Stimulated activated naive B cell treated with anti-CD40 and anti-IgM and Interleukin-4, amounts not matched to agents 10 μg/mL and 1 μg/mL and 100 μg/mL, for 72 hours (primary cell): ENCODE measurements at regions not wholly inside any gene's neighbourhood (a gene's known extent, or its start where the extent isn't known, plus 50 kb on each side); places are given as distances from the start of the nearest gene placed in this dataset.

Source experiments
- ATAC-seq, 2 donors: fragments of 150-1000 bp; cut with Tn5 transposase; replicated peaks; 2 replicates each; pipeline ENCODE4 v1.10.0; 2021; ENCODE audit warnings: moderate library complexity in 1 of 2
- DNase-seq: peaks from one replicate; pipeline ENCODE4 v3.0.0; 2021
- H3K27ac Mint-ChIP-seq: one replicate; pipeline ENCODE4 v1.8.0; 2022; ENCODE audit warnings: mild to moderate bottlenecking, mixed read lengths
- H3K27me3 Mint-ChIP-seq, 2 donors: one replicate each; pipeline ENCODE4 v1.8.0; 2022; ENCODE audit warnings: mixed read lengths in 2 of 2
- H3K36me3 Mint-ChIP-seq, 2 donors: one replicate each; pipeline ENCODE4 v1.8.0; 2022; ENCODE audit warnings: mixed read lengths in 2 of 2, mild to moderate bottlenecking in 1 of 2
- H3K4me1 Mint-ChIP-seq, 2 donors: one replicate each; pipeline ENCODE4 v1.8.0; 2022; ENCODE audit warnings: mixed read lengths in 2 of 2, mild to moderate bottlenecking in 1 of 2
- H3K4me3 Mint-ChIP-seq, 2 donors: one replicate each; pipeline ENCODE4 v1.8.0; 2022; ENCODE audit warnings: mild to moderate bottlenecking in 2 of 2, mixed read lengths in 2 of 2, moderate library complexity in 1 of 2
- H3K9me3 Mint-ChIP-seq, 2 donors: one replicate each; pipeline ENCODE4 v1.8.0; 2022; ENCODE audit warnings: mixed read lengths in 2 of 2, mild to moderate bottlenecking in 1 of 2

GRCh38 chr17:77437017-77437416 lies 296.2 kb downstream of the SEC14L1 start:
- ATAC-seq (no peak), DNase-seq (no peak)
- no peaks in the 10 kb centered on the region for H3K27me3 Mint-ChIP-seq
- peaks cover 73 to 99% of the 10 kb centered on the region in 2 donors for H3K4me1 Mint-ChIP-seq
- peak overlapping the region; percentile 59 for H3K27ac Mint-ChIP-seq
- H3K4me3 Mint-ChIP-seq = peak overlapping the region; percentile 56
- no peaks in the 10 kb centered on the region for H3K9me3 Mint-ChIP-seq
- peaks cover 0 to 7% of the 10 kb centered on the region in 2 donors for H3K36me3 Mint-ChIP-seq

DNA sequence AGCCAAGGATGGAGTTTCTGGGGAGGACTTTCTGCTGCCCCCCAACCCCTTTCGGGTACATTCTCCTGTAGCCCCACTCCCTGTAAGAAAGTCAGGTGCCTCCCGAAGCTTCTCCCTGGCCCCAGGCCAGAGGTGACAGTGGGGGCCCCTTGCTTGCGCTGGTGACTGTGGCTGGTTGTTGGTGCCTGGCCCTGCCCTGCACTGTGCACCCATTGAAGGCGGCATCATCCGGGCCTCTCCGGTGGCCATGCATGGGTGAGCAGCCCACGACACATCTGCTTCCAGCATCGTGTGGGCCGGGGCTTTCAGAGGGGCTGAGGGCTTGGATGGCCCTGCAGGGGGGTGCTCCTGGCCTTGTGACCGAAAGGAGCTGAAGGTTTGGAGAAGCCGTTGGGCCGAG lies 297.0 kb downstream of the SEC14L1 start:
- Mint-ChIP-seq H3K27me3 (no peaks in the 10 kb centered on the region), H3K4me1 (peaks cover 70 to 99% of the 10 kb centered on the region in 2 donors), H3K36me3 (peaks cover 0 to 5% of the 10 kb centered on the region in 2 donors), H3K27ac (peak overlapping the region; percentile 91), H3K9me3 (no peaks in the 10 kb centered on the region), H3K4me3 (peak overlapping the region; percentile 48 to 56)
- no peak for DNase-seq
- ATAC-seq = no peak

- no peak for ATAC-seq
- no peak for DNase-seq
- peak overlapping the region; percentile 96 for H3K27ac Mint-ChIP-seq
- H3K27me3 Mint-ChIP-seq = no peaks in the 10 kb centered on the region
- H3K36me3 Mint-ChIP-seq = peaks cover 0 to 9% of the 10 kb centered on the region in 2 donors
- no peaks in the 10 kb centered on the region for H3K9me3 Mint-ChIP-seq
- H3K4me1 Mint-ChIP-seq = peaks cover 75 to 99% of the 10 kb centered on the region in 2 donors
- H3K4me3 Mint-ChIP-seq = peak overlapping the region; percentile 54 to 64
These were observed 297.7 kb downstream of the SEC14L1 start for GRCh38 chr17:77438241-77439188.

- Mint-ChIP-seq H3K9me3 (no peaks in the 10 kb centered on the region), H3K4me3 (peak overlapping the region; percentile 54 to 64), H3K4me1 (peaks cover 77 to 99% of the 10 kb centered on the region in 2 donors), H3K27ac (peak overlapping the region; percentile 96), H3K27me3 (no peaks in the 10 kb centered on the region), H3K36me3 (peaks cover 0 to 11% of the 10 kb centered on the region in 2 donors)
- DNase-seq (no peak), ATAC-seq (no peak)
These were observed 298.6 kb downstream of the SEC14L1 start for GRCh38 chr17:77439189-77440018.

DNA sequence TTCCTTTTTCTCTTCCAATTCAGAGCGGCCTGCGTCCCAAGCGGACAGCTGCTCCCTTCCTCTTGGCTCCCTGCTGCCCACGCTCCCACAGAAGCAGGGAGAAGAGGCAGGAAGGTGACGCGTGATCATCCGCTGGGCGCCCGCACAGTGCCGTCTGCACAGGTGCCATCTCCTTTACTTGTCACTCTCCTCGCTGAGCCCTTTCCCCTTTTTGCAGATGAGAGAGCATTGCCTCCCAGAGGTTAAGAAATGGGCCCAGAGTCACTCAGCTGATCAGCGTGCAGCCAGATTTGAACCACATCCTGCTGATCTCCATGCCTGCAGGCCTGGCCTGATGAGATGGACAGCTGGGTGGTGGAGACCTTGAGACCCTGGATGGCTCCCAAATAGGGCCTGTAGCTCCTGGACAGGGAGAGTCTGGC lies 299.8 kb downstream of the SEC14L1 start:
- H3K4me3 Mint-ChIP-seq = peak overlapping the region; percentile 47 to 70
- H3K27ac Mint-ChIP-seq = peak overlapping the region; percentile 96
- H3K27me3 Mint-ChIP-seq = no peaks in the 10 kb centered on the region
- no peaks in the 10 kb centered on the region for H3K9me3 Mint-ChIP-seq
- peaks cover 76 to 99% of the 10 kb centered on the region in 2 donors for H3K4me1 Mint-ChIP-seq
- peaks cover 0 to 11% of the 10 kb centered on the region in 2 donors for H3K36me3 Mint-ChIP-seq
- ATAC-seq (peak; percentile 11 to 22), DNase-seq (no peak)

DNA sequence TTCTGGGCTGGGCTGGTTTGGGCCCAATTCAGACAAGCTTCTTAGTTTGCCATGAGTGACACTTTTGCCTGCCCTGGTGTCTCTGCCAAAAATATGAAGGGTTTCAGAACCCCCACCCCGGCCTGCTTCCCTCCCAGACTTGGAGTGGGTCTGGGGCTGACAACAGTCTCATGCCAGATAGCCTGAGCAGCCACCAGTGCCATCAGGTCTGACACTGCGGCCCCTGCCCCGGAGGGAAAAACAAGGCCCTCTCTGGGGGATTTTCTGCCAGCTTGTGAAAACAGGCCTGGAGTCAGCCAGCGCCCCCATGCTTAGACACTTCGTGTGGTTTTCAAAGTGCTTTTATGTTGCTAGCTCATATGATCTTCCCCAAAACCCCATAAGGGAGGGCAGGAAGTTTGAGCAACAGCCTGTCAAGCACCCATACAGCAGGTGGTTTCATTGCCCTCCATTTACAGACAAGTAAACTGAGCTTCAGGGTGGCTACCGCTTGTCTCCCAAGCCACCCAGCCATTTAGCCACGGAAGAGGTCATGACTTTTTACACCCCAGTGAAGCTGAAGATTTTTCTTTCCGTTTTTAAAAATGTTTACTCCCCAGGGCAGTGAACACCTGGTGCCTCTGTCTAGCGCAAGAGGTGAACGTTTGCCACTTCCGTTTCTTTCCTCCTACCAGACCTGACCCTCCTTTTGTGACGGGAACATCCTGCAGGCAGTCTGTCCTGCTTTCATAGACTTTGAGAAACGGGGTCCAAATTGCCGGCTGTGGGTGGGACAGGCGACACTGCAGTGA lies 300.6 kb downstream of the SEC14L1 start:
- Mint-ChIP-seq H3K36me3 (peaks cover 0 to 11% of the 10 kb centered on the region in 2 donors), H3K9me3 (no peaks in the 10 kb centered on the region), H3K27ac (peak overlapping the region; percentile 96), H3K27me3 (no peaks in the 10 kb centered on the region), H3K4me1 (peaks cover 78 to 99% of the 10 kb centered on the region in 2 donors), H3K4me3 (peak overlapping the region; percentile 47 to 70)
- peak; percentile 89 for DNase-seq
- peak; percentile 69 to 70 for ATAC-seq

DNA sequence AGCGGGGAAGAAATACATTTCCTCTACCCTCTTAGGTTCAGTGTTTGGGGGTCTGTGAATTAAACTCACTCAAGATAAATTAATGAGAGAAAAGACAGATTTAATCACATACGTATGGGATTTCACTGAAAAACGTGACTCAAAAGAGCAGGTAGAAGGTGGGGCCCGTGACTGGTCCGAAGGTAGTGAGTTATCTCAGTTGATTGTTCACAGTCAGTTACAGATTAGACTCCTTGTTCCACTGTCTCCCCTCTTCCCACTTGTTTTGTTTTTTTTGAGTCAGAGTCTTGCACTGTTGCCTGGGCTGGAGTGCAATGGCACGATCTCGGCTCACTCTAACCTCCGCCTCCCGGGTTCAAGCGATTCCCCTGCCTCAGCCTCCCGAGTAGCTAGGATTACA lies 301.2 kb downstream of the SEC14L1 start:
- DNase-seq (no peak), ATAC-seq (peak in 1 of 2 donors; percentile 11)
- H3K27ac Mint-ChIP-seq = peak overlapping the region; percentile 96
- H3K4me1 Mint-ChIP-seq = peaks cover 77 to 99% of the 10 kb centered on the region in 2 donors
- peaks cover 0 to 11% of the 10 kb centered on the region in 2 donors for H3K36me3 Mint-ChIP-seq
- peak overlapping the region; percentile 47 to 70 for H3K4me3 Mint-ChIP-seq
- no peaks in the 10 kb centered on the region for H3K27me3 Mint-ChIP-seq
- no peaks in the 10 kb centered on the region for H3K9me3 Mint-ChIP-seq

GRCh38 chr17:77442976-77443747 lies 302.4 kb downstream of the SEC14L1 start:
- ATAC-seq (no peak), DNase-seq (no peak)
- Mint-ChIP-seq H3K27ac (peak overlapping the region; percentile 96), H3K4me3 (peak overlapping the region; percentile 10 to 39), H3K4me1 (peaks cover 71 to 99% of the 10 kb centered on the region in 2 donors), H3K27me3 (no peaks in the 10 kb centered on the region), H3K9me3 (no peaks in the 10 kb centered on the region), H3K36me3 (peaks cover 2 to 14% of the 10 kb centered on the region in 2 donors)

- H3K4me3 Mint-ChIP-seq = peak overlapping the region; percentile 39 to 72
- peaks cover 5 to 14% of the 10 kb centered on the region in 2 donors for H3K36me3 Mint-ChIP-seq
- H3K4me1 Mint-ChIP-seq = peaks cover 65 to 99% of the 10 kb centered on the region in 2 donors
- peak overlapping the region; percentile 95 for H3K27ac Mint-ChIP-seq
- H3K9me3 Mint-ChIP-seq = no peaks in the 10 kb centered on the region
- ATAC-seq (no peak), DNase-seq (no peak)
- no peaks in the 10 kb centered on the region for H3K27me3 Mint-ChIP-seq
These were observed 303.0 kb downstream of the SEC14L1 start for GRCh38 chr17:77443748-77444260.

- Mint-ChIP-seq H3K9me3 (no peaks in the 10 kb centered on the region), H3K27me3 (no peaks in the 10 kb centered on the region), H3K4me3 (peak overlapping the region; percentile 65 to 72), H3K4me1 (peaks cover 65 to 99% of the 10 kb centered on the region in 2 donors), H3K36me3 (peaks cover 12 to 20% of the 10 kb centered on the region in 2 donors), H3K27ac (peak overlapping the region; percentile 95)
- DNase-seq = no peak
- ATAC-seq = peak; percentile 21 to 28
These were observed 303.8 kb downstream of the SEC14L1 start for GRCh38 chr17:77444628-77444983.

GRCh38 chr17:77444984-77445759 lies 304.4 kb downstream of the SEC14L1 start:
- Mint-ChIP-seq H3K4me3 (peak overlapping the region; percentile 65 to 72), H3K9me3 (no peaks in the 10 kb centered on the region), H3K4me1 (peaks cover 67 to 100% of the 10 kb centered on the region in 2 donors), H3K27ac (peak overlapping the region; percentile 95), H3K27me3 (no peaks in the 10 kb centered on the region), H3K36me3 (peaks cover 18 to 25% of the 10 kb centered on the region in 2 donors)
- DNase-seq (peak; percentile 79), ATAC-seq (peak; percentile 49 to 60)

GRCh38 chr17:77445760-77446532 lies 305.2 kb downstream of the SEC14L1 start:
- DNase-seq = no peak
- peaks cover 24 to 32% of the 10 kb centered on the region in 2 donors for H3K36me3 Mint-ChIP-seq

More at GRCh38 chr17:77445760-77446532, 305.2 kb downstream of the SEC14L1 start:
- peaks cover 62 to 100% of the 10 kb centered on the region in 2 donors for H3K4me1 Mint-ChIP-seq
- ATAC-seq = peak; percentile 28 to 40
- H3K27ac Mint-ChIP-seq = peak overlapping the region; percentile 95
- H3K4me3 Mint-ChIP-seq = peak overlapping the region; percentile 65 to 72
- H3K9me3 Mint-ChIP-seq = no peaks in the 10 kb centered on the region
- no peaks in the 10 kb centered on the region for H3K27me3 Mint-ChIP-seq
